ENCODE measurements at regions not wholly inside any gene's neighbourhood (a gene's known extent, or its start where the extent isn't known, plus 50 kb on each side); places are given as distances from the start of the nearest gene placed in this dataset.
A peak's percentile ranks its signal among the peaks of the same experiment; 100 is the strongest.

GRCh38 chr6:132045877-132046276 is 94.7 kb upstream of the CCN2 start:
- Histone ChIP-seq H3K4me2 (ENCODE audit: insufficient read depth, low read length) (no peak overlapping the region), H3K27me3 (ENCODE audit: insufficient read depth, low read length) (no peaks in the 10 kb centered on the region), H3K4me1 (ENCODE audit: insufficient read depth, low read length) (no peaks in the 10 kb centered on the region), H4K20me1 (ENCODE audit: insufficient read depth, low read length) (no peaks in the 10 kb centered on the region), H3K79me2 (ENCODE audit: insufficient read depth, low read length) (no peaks in the 10 kb centered on the region), H3K27ac (ENCODE audit: low read depth, low read length) (no peak overlapping the region), H3K36me3 (ENCODE audit: insufficient read depth, low read length) (no peaks in the 10 kb centered on the region), H3K4me3 (ENCODE audit: insufficient read depth, low read length) (no peak overlapping the region), H3K9me3 (ENCODE audit: low read depth, low read length) (no peaks in the 10 kb centered on the region), H2AFZ (ENCODE audit: low read length) (no peak overlapping the region)
- no peak for DNase-seq (ENCODE audit: insufficient read length, low spot score, missing footprints)
- TF ChIP-seq CTCF (IDR thresholded peaks at IDR 0.05; ENCODE audit: extremely low read depth, low read depth, low read length) = no peak

- H3K27me3 ChIP-seq (ENCODE audit: insufficient read depth, low read length) = no peaks in the 10 kb centered on the region
- no peak overlapping the region for H3K27ac ChIP-seq (ENCODE audit: low read depth, low read length)
- H3K36me3 ChIP-seq (ENCODE audit: insufficient read depth, low read length) = no peaks in the 10 kb centered on the region
- DNase-seq (ENCODE audit: insufficient read length, low spot score, missing footprints) = no peak
- H3K4me2 ChIP-seq (ENCODE audit: insufficient read depth, low read length) = no peak overlapping the region
- no peaks in the 10 kb centered on the region for H3K4me1 ChIP-seq (ENCODE audit: insufficient read depth, low read length)
- H4K20me1 ChIP-seq (ENCODE audit: insufficient read depth, low read length) = no peaks in the 10 kb centered on the region
- no peaks in the 10 kb centered on the region for H3K9me3 ChIP-seq (ENCODE audit: low read depth, low read length)
- TF ChIP-seq CTCF (IDR thresholded peaks at IDR 0.05; ENCODE audit: extremely low read depth, low read depth, low read length) = no peak
- H3K4me3 ChIP-seq (ENCODE audit: insufficient read depth, low read length) = no peak overlapping the region
- no peaks in the 10 kb centered on the region for H3K79me2 ChIP-seq (ENCODE audit: insufficient read depth, low read length)
- no peak overlapping the region for H2AFZ ChIP-seq (ENCODE audit: low read length)
These were observed 92.0 kb upstream of the CCN2 start for GRCh38 chr6:132043148-132043547.

- H3K79me2 ChIP-seq (ENCODE audit: insufficient read depth, low read length) = no peaks in the 10 kb centered on the region
- H3K27ac ChIP-seq (ENCODE audit: low read depth, low read length) = no peak overlapping the region
- no peak overlapping the region for H3K4me3 ChIP-seq (ENCODE audit: insufficient read depth, low read length)
- H3K9me3 ChIP-seq (ENCODE audit: low read depth, low read length) = no peaks in the 10 kb centered on the region
- H3K4me2 ChIP-seq (ENCODE audit: insufficient read depth, low read length) = no peak overlapping the region
- H3K27me3 ChIP-seq (ENCODE audit: insufficient read depth, low read length) = no peaks in the 10 kb centered on the region
- no peaks in the 10 kb centered on the region for H4K20me1 ChIP-seq (ENCODE audit: insufficient read depth, low read length)
- no peak for DNase-seq (ENCODE audit: insufficient read length, low spot score, missing footprints)
- TF ChIP-seq CTCF (IDR thresholded peaks at IDR 0.05; ENCODE audit: extremely low read depth, low read depth, low read length) = no peak
- H3K36me3 ChIP-seq (ENCODE audit: insufficient read depth, low read length) = no peaks in the 10 kb centered on the region
- no peaks in the 10 kb centered on the region for H3K4me1 ChIP-seq (ENCODE audit: insufficient read depth, low read length)
- peak overlapping the region; percentile 13 for H2AFZ ChIP-seq (ENCODE audit: low read length)
These were observed 90.5 kb upstream of the CCN2 start for GRCh38 chr6:132041706-132042105.

GRCh38 chr6:132028029-132028428 is 76.9 kb upstream of the CCN2 start:
- Histone ChIP-seq H3K79me2 (ENCODE audit: insufficient read depth, low read length) (no peaks in the 10 kb centered on the region), H4K20me1 (ENCODE audit: insufficient read depth, low read length) (no peaks in the 10 kb centered on the region), H3K27ac (ENCODE audit: low read depth, low read length) (no peak overlapping the region), H3K4me1 (ENCODE audit: insufficient read depth, low read length) (no peaks in the 10 kb centered on the region), H3K27me3 (ENCODE audit: insufficient read depth, low read length) (no peaks in the 10 kb centered on the region), H3K9me3 (ENCODE audit: low read depth, low read length) (no peaks in the 10 kb centered on the region), H3K4me3 (ENCODE audit: insufficient read depth, low read length) (no peak overlapping the region), H3K4me2 (ENCODE audit: insufficient read depth, low read length) (no peak overlapping the region), H2AFZ (ENCODE audit: low read length) (no peak overlapping the region), H3K36me3 (ENCODE audit: insufficient read depth, low read length) (no peaks in the 10 kb centered on the region)
- DNase-seq (ENCODE audit: insufficient read length, low spot score, missing footprints) = no peak
- no peak for TF ChIP-seq CTCF (IDR thresholded peaks at IDR 0.05; ENCODE audit: extremely low read depth, low read depth, low read length)
